GM10266 (cell line): ENCODE measurements at regions not wholly inside any gene's neighbourhood (a gene's known extent, or its start where the extent isn't known, plus 50 kb on each side); places are given as distances from the start of the nearest gene placed in this dataset.

Experiments used
- DNase-seq: peaks from one replicate; pipeline ENCODE4 v3.0.0; 2012; ENCODE audit errors: extremely low spot score
- TF ChIP-seq, protein P1 (sequence below): IDR thresholded peaks from 2 replicates; pipeline ENCODE4 v1.5.1; 2012; ENCODE audit warnings: mild to moderate bottlenecking, low read depth; ENCODE audit not compliant: control insufficient read depth, insufficient read depth; ENCODE audit errors: missing control alignments

DNA sequence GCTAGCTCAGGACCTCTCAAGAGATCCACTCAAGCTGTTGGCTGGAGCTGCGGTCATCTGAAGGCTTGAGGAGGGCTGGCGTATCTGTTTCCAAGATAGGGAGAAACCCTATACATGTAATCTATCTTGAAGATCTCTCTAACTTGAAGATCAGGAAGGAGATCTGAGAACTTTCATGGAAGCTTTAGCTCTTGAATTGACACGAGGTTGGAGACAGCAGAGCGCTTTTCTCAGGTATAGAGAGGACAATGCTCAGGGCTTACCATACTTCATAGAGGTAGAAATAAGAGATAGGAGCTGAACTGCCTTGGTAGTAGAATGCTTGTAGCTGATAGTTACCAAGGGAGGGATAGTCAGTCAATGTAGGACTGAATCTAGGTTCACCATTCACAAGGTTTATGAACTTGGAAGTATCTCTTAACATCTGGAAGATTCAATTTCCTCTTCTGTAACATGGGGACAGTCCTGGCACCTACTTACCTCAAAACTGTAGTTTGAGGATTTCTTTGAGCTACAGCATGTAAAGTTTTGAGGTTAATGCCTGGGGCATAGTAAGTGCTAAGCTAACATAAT is 267.0 kb upstream of the MAF start:
- TF ChIP-seq, protein P1, sequence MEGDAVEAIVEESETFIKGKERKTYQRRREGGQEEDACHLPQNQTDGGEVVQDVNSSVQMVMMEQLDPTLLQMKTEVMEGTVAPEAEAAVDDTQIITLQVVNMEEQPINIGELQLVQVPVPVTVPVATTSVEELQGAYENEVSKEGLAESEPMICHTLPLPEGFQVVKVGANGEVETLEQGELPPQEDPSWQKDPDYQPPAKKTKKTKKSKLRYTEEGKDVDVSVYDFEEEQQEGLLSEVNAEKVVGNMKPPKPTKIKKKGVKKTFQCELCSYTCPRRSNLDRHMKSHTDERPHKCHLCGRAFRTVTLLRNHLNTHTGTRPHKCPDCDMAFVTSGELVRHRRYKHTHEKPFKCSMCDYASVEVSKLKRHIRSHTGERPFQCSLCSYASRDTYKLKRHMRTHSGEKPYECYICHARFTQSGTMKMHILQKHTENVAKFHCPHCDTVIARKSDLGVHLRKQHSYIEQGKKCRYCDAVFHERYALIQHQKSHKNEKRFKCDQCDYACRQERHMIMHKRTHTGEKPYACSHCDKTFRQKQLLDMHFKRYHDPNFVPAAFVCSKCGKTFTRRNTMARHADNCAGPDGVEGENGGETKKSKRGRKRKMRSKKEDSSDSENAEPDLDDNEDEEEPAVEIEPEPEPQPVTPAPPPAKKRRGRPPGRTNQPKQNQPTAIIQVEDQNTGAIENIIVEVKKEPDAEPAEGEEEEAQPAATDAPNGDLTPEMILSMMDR: no peak
- DNase-seq: no peak

DNA sequence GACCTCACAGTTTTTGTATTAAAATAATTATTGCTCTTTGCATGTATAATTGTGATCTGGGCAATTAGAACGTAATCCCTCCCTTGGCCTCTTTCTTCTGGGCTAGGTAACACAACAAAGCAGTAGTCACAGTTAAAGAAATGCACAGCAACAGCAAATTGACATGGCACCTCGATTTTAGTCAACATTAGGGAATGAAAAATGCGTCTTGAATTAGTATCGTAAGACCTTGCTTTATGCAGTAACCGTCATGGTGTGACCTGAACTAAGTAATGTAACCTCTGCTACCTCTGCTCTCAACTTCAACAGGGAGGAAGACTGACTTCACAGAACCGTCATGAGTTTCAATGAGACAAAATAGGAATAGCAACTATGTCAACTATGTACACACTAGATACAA is 265.4 kb upstream of the MAF start:
- TF ChIP-seq, protein P1: no peak

DNA sequence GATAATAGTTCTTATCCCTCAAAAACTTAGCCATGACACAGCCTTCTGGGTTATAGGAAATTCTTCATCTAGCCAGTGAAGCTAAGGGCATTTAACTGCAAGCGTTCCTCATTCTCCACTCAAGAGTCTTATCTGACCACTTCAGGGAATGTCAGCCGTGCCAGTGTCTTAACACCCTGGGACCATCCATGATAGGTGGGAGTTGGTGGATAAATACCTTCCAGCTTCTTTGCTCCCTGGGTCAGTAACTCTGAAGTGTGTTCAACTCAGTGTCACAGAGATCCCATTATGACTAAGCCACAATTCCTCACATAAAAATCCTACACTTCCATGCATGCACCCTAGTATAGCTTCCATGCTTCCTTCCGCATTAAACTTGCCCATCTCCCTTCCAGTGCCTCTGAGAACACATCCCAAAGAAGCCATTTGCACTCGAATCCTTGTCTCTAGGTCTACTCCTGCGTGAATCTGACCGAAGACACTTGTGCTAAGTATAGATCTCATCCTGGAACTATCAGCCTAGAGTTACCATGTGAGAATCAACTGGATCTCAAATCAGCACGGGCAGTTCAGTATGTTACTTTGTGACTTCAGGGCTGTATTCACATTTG is 264.3 kb upstream of the MAF start:
- TF ChIP-seq, protein P1: no peak
- no peak for DNase-seq

More for the DNA sequence above, 265.4 kb upstream of the MAF start:
- no peak for DNase-seq

DNA sequence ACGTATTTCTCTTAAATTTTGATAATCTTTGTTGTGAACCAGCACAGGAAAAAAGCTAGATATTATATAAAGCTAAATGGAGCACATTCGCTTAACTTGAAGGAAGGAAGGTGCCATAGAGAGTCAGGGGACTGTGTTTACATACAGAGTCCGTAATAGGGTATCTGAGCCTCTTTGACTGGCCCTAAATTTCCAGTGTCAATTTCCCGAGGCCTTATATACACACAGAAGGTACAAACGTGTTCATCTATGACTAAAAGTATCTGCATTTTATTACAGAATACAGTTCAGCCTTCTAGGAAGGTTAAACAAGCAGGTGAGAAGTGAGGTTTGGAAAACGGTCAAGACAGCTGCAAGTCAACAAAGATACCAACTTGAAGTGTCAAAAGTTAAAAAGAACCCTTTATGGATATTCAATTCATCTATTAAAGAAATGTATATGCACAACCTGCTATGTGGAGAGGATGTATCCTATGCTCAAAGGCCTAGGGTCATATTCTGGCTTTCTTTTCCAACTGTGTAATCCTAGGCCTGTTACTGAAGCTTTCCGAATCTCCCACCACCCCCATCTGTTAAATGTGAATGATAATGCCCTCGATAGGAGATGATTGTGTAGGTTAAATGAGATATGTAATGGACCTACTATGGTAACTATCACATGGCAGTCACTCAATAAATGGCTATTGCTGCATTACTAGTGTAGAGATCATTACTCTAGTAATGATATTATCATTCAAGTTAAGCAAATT is 263.7 kb upstream of the MAF start:
- TF ChIP-seq, protein P1: no peak
- DNase-seq: no peak

DNA sequence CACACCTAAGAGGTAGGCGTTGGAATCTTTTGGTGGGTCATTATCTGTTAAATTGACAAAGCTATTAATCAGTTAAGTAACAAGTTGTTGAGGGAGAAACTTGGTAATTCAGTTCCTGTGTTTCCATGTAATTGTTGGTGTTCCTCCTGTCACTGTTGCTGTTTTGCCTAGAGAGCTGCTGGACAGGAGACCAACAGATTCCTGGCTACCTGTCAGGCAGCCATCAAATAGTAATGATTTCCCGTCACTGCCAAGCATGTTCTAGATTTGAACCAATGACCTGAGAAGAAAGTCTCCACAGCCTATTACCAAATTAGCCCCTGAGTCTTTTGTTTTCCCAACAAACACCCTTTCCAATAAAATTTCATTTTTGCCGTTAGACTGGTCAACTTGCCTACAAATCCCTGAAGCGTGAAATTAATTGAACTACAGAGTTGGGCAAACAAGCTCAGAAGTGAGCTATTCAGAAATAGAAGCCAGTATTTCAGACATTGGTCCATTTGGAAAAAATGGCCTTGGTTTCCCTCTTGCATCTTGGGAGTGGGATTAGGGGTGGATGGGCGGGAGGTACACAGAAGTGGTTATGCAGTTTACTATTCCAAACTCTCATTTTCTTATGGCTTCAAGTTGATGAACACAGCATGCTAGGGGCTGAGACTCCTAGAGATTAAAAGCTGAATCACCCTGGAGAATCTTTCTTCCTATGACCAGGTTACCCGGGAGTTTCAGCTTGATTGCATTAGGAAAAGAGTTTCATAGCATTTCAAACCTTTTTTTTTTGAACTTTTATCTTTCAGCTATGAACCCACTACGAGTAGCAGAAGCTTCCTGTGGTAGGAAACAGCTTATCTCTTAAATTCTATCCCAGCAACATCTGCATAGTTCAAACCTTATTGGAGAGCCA is 262.8 kb upstream of the MAF start:
- TF ChIP-seq, protein P1: no peak
- DNase-seq: no peak

DNA sequence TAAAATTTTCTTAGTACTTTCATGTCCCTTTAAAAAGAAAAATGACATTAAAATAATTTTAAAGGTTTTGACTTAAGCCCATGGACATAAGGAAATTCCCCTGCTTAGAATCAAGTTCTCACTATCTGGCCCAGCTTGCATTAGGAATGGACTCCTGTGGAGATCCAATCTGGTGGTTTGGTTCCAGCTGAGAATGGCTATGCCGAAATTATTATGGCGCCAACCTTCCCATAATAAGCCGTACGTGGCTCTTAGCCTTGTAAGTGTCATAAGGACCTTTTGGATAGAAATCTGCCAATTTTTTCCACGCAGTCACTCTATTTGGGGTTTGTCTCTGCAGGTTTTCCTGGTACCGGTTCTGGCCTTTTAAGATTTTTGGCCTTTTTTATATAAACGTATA is 262.1 kb upstream of the MAF start:
- TF ChIP-seq, protein P1: no peak
- no peak for DNase-seq
